DOHH2 (cell line): ENCODE measurements at regions not wholly inside any gene's neighbourhood (a gene's known extent, or its start where the extent isn't known, plus 50 kb on each side); places are given as distances from the start of the nearest gene placed in this dataset.
"Not testable (repeated sequence)": the region's sequence is repeated elsewhere in the genome, so short reads cannot be mapped to it uniquely, and the experiment has no call there.

Source experiments
- H3F3A ChIP-seq: fragments of 200-600 bp; sonication (generic), shearing (Covaris generic); 2 replicates; pipeline ENCODE4 v1.6.0; 2016; ENCODE audit warnings: antibody characterized with exemption, mild to moderate bottlenecking; ENCODE audit not compliant: control insufficient read depth, insufficient read depth
- H3K27ac ChIP-seq: fragments of 200-600 bp; sonication (generic); 2 replicates; pipeline ENCODE4 v1.5.1; 2014; ENCODE audit warnings: low read depth, mild to moderate bottlenecking, low read length, moderate library complexity
- H3K27me3 ChIP-seq: fragments of 200-600 bp; sonication (generic); 2 replicates; pipeline ENCODE4 v1.6.1; 2014; ENCODE audit warnings: mild to moderate bottlenecking, low read length, mixed read lengths; ENCODE audit not compliant: control insufficient read depth
- H3K36me3 ChIP-seq: fragments of 200-600 bp; sonication (generic); 2 replicates; pipeline ENCODE4 v1.6.1; 2014; ENCODE audit warnings: mild to moderate bottlenecking, low read length, moderate library complexity, mixed read lengths; ENCODE audit not compliant: control insufficient read depth
- H3K4me1 ChIP-seq: fragments of 200-600 bp; sonication (generic); 2 replicates; pipeline ENCODE4 v1.6.1; 2014; ENCODE audit warnings: mild to moderate bottlenecking, low read length, mixed read lengths; ENCODE audit not compliant: control insufficient read depth
- H3K4me2 ChIP-seq: fragments of 200-600 bp; sonication (generic); 2 replicates; pipeline ENCODE4 v1.6.0; 2014; ENCODE audit warnings: mild to moderate bottlenecking, low read length, moderate library complexity
- H3K4me3 ChIP-seq: fragments of 200-600 bp; sonication (generic); 2 replicates; pipeline ENCODE4 v1.5.1; 2014; ENCODE audit warnings: mild to moderate bottlenecking, low read length, mixed read lengths
- H3K79me2 ChIP-seq: fragments of 200-600 bp; sonication (generic); 2 replicates; pipeline ENCODE4 v1.6.1; 2014; ENCODE audit warnings: mild to moderate bottlenecking, low read length, mixed read lengths; ENCODE audit not compliant: control insufficient read depth
- H3K9me2 ChIP-seq: fragments of 200-600 bp; sonication (generic); replicated peaks from 2 replicates; pipeline ENCODE4 v1.6.1; 2014; ENCODE audit warnings: mild to moderate bottlenecking, low read length, mixed read lengths; ENCODE audit not compliant: control insufficient read depth
- H3K9me3 ChIP-seq: fragments of 200-600 bp; sonication (generic); 2 replicates; pipeline ENCODE4 v1.6.1; 2014; ENCODE audit warnings: antibody characterized with exemption, low read length, mixed read lengths; ENCODE audit not compliant: control insufficient read depth, insufficient read depth
- H4K20me1 ChIP-seq: fragments of 200-600 bp; sonication (generic); 2 replicates; pipeline ENCODE4 v1.6.0; 2014; ENCODE audit warnings: low read depth, mild to moderate bottlenecking, antibody characterized with exemption, low read length, moderate library complexity; ENCODE audit not compliant: control insufficient read depth, insufficient read depth

DNA sequence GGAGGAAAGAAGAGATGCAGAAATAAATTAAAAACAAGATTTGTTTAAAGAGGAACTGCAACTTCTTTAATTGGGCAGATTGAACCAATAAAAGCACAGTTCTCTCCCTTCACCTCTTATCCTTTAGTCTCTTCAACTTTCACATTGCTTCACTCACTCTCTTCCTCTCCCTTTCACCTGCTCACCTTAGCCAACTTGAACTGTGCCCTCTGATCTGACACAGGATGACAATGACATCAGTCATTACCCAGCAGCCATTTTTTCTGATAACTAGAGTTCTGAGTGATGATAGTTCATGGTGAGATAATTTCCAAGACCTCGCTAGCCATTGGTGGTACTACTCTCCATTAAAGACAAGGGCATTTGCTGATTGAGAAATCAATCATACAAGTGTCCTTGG is 134.9 kb upstream of the NBPF26 start:
- H3K4me1 ChIP-seq, H3K27ac ChIP-seq: not testable (repeated sequence)

DNA sequence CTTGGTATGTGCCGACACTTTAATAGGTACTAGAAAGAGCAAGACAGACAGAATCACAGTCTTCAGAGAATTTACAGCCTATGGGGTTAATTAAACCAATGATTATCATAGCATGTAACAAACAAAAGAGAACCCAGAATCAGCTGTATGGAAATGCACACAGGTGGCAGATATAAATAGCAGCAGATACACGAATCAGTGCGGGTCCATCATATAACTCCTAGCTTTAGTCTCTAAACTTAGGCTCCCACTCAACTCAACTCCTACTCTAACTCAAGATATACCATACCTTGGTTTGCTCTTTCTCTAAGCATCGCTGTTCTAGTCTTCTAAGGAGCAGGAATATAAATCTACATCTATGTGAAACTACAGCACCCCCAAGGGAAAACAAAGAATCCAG is 132.0 kb upstream of the NBPF26 start:
- not testable (repeated sequence) for H3K9me3 ChIP-seq, H3F3A ChIP-seq, H3K4me2 ChIP-seq, H3K27me3 ChIP-seq, H3K27ac ChIP-seq, H3K9me2 ChIP-seq, H3K79me2 ChIP-seq, H4K20me1 ChIP-seq, H3K4me3 ChIP-seq, H3K36me3 ChIP-seq, H3K4me1 ChIP-seq

More for the DNA sequence above, 134.9 kb upstream of the NBPF26 start:
- not testable (repeated sequence) for H3K79me2 ChIP-seq, H3K27me3 ChIP-seq, H3F3A ChIP-seq, H3K36me3 ChIP-seq, H4K20me1 ChIP-seq, H3K9me3 ChIP-seq, H3K4me2 ChIP-seq, H3K9me2 ChIP-seq, H3K4me3 ChIP-seq

GRCh38 chr1:120592943-120593342 is 130.8 kb upstream of the NBPF26 start:
- H3K79me2 ChIP-seq, H3F3A ChIP-seq, H3K9me3 ChIP-seq, H3K4me2 ChIP-seq, H3K4me3 ChIP-seq, H3K36me3 ChIP-seq, H4K20me1 ChIP-seq, H3K4me1 ChIP-seq, H3K27me3 ChIP-seq, H3K27ac ChIP-seq, H3K9me2 ChIP-seq: not testable (repeated sequence)

- H3K4me2 ChIP-seq, H3K4me1 ChIP-seq, H3K4me3 ChIP-seq, H3K9me2 ChIP-seq, H3K27me3 ChIP-seq, H3K9me3 ChIP-seq, H3K79me2 ChIP-seq, H3K36me3 ChIP-seq, H3F3A ChIP-seq, H4K20me1 ChIP-seq, H3K27ac ChIP-seq: not testable (repeated sequence)
These were observed 130.1 kb upstream of the NBPF26 start for GRCh38 chr1:120593648-120594047.

DNA sequence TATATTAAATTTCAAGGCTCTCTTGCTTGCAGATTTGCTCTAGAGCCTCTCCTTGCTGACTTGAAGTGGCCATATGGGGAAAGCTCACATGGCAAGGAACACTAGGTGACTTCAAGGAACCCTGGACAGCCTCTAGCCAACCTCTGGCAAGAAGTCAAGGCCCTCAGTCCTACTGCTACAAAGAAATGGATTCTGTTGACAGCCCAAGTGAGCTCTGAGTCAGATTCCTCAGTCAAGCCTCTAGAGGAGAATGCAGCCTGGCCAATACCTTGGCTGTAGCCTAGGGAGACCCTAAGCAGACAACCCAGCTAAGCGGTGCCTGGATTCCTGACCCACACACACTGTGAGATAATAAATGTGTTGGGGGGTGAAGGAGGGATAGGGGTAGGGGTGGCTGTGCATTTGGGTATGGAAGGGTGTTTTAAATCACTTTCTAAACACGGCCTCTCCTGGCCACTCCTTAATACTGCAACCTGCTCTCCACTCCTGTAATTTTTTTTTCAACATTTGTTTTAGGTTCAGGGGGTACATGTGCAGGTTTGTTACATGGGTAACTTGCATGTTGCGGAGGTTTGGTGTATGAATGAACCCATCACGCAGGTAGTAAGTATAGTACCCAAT is 125.3 kb upstream of the NBPF26 start:
- not testable (repeated sequence) for H3K9me2 ChIP-seq, H4K20me1 ChIP-seq, H3K27ac ChIP-seq

GRCh38 chr1:120599511-120599910 is 124.2 kb upstream of the NBPF26 start:
- H3K79me2 ChIP-seq, H3K9me3 ChIP-seq, H3K36me3 ChIP-seq, H3F3A ChIP-seq, H3K9me2 ChIP-seq, H3K27ac ChIP-seq, H3K4me2 ChIP-seq, H4K20me1 ChIP-seq, H3K4me1 ChIP-seq, H3K27me3 ChIP-seq, H3K4me3 ChIP-seq: not testable (repeated sequence)

More for the DNA sequence above, 125.3 kb upstream of the NBPF26 start:
- H3K27me3 ChIP-seq, H3K79me2 ChIP-seq, H3K36me3 ChIP-seq, H3K4me3 ChIP-seq, H3F3A ChIP-seq, H3K4me2 ChIP-seq, H3K9me3 ChIP-seq, H3K4me1 ChIP-seq: not testable (repeated sequence)

DNA sequence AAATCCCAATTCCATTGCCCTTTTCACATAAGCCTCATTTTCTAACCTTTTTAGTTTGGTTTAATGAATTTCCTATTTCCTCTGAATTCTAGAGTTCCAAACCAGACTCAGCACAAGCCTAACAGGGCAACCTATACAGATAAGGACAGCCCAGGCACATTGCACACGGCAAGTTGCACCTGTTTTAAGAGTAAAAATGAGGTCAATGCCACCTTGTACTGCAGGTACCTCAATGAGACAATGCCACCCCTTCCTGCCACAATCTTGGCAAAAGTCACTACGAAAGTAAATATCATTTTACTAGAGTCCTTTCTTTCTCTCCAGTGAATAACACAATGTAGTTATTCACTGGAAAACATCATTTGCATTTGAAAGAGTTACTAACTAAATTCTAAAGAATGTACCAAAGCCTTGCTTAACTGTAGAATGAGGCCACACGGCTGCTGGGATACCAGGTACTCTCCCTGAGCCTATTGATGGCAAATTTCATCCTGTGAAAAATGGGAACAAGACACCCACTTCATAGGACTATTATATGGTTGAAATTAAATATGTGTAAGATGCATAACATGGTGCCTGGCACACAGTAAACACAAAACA is 123.2 kb upstream of the NBPF26 start:
- not testable (repeated sequence) for H3K36me3 ChIP-seq, H3K4me2 ChIP-seq, H3K79me2 ChIP-seq, H3K9me3 ChIP-seq, H3K27me3 ChIP-seq, H3K27ac ChIP-seq, H3K4me3 ChIP-seq, H3K4me1 ChIP-seq, H3K9me2 ChIP-seq, H4K20me1 ChIP-seq, H3F3A ChIP-seq

- not testable (repeated sequence) for H3K27me3 ChIP-seq, H3F3A ChIP-seq, H3K4me3 ChIP-seq, H3K36me3 ChIP-seq, H3K9me2 ChIP-seq, H3K4me1 ChIP-seq, H3K4me2 ChIP-seq, H4K20me1 ChIP-seq, H3K27ac ChIP-seq, H3K9me3 ChIP-seq, H3K79me2 ChIP-seq
These were observed 115.9 kb upstream of the NBPF26 start for GRCh38 chr1:120607882-120608281.
